ENCODE measurements at regions not wholly inside any gene's neighbourhood (a gene's known extent, or its start where the extent isn't known, plus 50 kb on each side); places are given as distances from the start of the nearest gene placed in this dataset.

DNA sequence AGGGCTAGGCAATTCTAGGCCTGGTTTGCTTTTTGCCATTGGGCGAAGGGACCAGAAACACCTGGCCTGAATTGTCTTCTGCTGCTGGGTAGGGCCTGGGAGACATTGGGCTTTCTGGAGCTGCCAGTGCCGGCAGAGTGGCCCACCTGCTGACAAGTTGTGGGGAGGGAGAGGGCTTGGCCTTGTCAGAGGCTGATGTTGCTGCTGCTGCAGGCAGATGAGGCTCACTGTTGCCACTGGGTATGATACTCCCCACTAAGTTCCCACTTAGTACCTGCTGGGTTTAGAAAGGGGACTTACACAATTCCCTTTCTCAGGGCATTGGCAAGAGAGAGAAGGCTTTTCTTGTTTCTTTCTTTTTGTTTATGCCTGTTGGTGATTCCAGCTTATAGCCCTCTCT lies 289.6 kb upstream of the NPVF start:
- Histone ChIP-seq H3K27me3 (ENCODE audit: low read depth) (peaks cover 7% of the 10 kb centered on the region), H3K36me3 (no peaks in the 10 kb centered on the region), H3K27ac (replicated peaks) (no peak overlapping the region), H3K9me3 (replicated peaks) (no peaks in the 10 kb centered on the region), H3K4me3 (no peak overlapping the region), H3K4me1 (no peaks in the 10 kb centered on the region)
- TF ChIP-seq, protein P1, sequence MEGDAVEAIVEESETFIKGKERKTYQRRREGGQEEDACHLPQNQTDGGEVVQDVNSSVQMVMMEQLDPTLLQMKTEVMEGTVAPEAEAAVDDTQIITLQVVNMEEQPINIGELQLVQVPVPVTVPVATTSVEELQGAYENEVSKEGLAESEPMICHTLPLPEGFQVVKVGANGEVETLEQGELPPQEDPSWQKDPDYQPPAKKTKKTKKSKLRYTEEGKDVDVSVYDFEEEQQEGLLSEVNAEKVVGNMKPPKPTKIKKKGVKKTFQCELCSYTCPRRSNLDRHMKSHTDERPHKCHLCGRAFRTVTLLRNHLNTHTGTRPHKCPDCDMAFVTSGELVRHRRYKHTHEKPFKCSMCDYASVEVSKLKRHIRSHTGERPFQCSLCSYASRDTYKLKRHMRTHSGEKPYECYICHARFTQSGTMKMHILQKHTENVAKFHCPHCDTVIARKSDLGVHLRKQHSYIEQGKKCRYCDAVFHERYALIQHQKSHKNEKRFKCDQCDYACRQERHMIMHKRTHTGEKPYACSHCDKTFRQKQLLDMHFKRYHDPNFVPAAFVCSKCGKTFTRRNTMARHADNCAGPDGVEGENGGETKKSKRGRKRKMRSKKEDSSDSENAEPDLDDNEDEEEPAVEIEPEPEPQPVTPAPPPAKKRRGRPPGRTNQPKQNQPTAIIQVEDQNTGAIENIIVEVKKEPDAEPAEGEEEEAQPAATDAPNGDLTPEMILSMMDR (IDR thresholded peaks at IDR 0.05; ENCODE audit: borderline replicate concordance) = no peak
- DNase-seq = no peak
- intact Hi-C loops (cut with micrococcal nuclease) = no loop called here

DNA sequence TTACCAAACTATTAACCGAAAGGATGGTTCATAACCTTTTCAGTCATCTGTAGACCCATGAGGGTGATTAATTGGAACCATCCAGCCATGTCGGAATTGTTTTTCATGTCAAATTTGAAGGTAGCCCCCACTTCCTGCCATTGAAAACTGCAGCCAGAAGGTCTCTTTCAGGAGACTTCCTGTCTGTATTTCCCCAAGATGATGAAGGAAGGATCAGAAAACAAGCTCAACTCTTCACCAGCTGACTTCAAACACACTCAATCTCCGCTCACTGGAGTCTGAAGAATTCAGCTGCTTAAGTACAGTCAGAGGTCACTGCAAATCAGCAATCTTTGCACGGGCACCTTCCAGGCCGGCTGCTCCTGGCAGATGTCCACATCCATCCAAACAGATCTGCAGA lies 291.7 kb upstream of the NPVF start:
- H3K27me3 ChIP-seq (ENCODE audit: low read depth) = peaks cover 12% of the 10 kb centered on the region
- intact Hi-C loops (cut with micrococcal nuclease) = no loop called here
- no peaks in the 10 kb centered on the region for H3K36me3 ChIP-seq
- no peaks in the 10 kb centered on the region for H3K9me3 ChIP-seq (replicated peaks)
- no peaks in the 10 kb centered on the region for H3K4me1 ChIP-seq
- DNase-seq = no peak
- no peak overlapping the region for H3K4me3 ChIP-seq
- TF ChIP-seq, protein P1 (IDR thresholded peaks at IDR 0.05; ENCODE audit: borderline replicate concordance) = no peak
- H3K27ac ChIP-seq (replicated peaks) = no peak overlapping the region

DNA sequence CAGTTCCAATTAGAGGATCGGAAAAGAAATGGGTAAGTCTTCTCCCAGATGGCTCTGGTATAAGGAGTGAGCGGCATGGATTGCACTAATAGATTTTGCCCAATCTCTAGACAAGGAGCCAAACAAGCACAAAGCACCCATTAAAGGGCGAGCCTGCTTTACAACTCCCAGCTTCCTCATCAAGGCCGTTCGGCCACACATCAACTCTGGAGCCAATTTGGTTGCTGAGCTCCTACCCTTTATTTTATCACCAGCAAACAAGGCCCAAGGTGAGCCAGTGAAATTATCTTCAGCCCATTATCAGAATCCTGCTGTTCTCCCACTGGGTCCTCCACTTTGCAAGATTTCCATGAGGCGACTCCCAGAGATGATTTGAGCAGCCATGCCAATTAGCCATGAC lies 292.2 kb upstream of the NPVF start:
- Histone ChIP-seq H3K27ac (replicated peaks) (no peak overlapping the region), H3K4me1 (no peaks in the 10 kb centered on the region), H3K9me3 (replicated peaks) (no peaks in the 10 kb centered on the region), H3K27me3 (ENCODE audit: low read depth) (peaks cover 15% of the 10 kb centered on the region), H3K4me3 (no peak overlapping the region), H3K36me3 (no peaks in the 10 kb centered on the region)
- TF ChIP-seq, protein P1 (IDR thresholded peaks at IDR 0.05; ENCODE audit: borderline replicate concordance) = no peak
- DNase-seq = no peak
- intact Hi-C loops (cut with micrococcal nuclease) = no loop called here

DNA sequence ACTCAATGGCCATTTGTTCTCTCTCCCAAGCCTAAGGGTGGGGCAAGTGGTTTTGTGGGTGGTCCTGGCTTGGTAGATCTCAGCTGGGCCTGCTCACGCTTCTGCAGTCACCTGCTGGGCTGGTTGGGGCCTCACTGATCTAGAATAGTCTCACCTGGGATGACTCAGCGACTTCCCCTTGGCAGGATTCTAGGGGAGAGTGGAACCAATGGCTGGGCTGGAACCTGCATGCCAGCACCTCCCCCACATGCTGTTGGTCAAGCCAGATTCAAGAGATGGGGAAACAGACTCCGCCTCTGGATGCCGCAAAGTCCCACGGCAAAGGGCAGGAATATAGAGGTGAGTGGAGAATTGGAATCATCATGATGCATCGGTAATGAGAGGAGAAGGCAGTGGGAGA lies 292.9 kb upstream of the NPVF start:
- TF ChIP-seq, protein P1 (IDR thresholded peaks at IDR 0.05; ENCODE audit: borderline replicate concordance) = no peak
- intact Hi-C loops (cut with micrococcal nuclease) = no loop called here
- Histone ChIP-seq H3K36me3 (no peaks in the 10 kb centered on the region), H3K27me3 (ENCODE audit: low read depth) (peaks cover 18% of the 10 kb centered on the region), H3K4me3 (no peak overlapping the region), H3K27ac (replicated peaks) (no peak overlapping the region), H3K9me3 (replicated peaks) (no peaks in the 10 kb centered on the region), H3K4me1 (no peaks in the 10 kb centered on the region)
- DNase-seq = no peak

DNA sequence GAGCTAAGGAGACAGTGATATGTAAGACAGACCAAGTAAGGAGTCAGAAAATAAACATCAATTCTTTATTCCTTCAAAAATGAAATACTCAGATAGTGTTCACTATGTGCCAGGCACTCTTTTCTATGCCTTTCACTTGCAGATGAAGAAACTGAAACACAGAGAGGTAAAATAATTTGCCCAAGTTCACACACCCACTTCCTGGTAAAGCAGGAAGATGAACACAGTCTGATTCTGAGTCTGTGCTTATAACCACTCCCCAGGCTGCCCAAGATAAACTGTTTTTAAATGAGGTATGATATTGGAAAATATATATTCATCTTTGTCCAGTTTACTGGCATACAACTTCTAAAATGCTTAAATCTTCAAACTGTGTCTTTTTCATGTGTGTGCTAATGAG lies 294.4 kb upstream of the NPVF start:
- Histone ChIP-seq H3K9me3 (replicated peaks) (no peaks in the 10 kb centered on the region), H3K27me3 (ENCODE audit: low read depth) (peaks cover 18% of the 10 kb centered on the region), H3K4me1 (no peaks in the 10 kb centered on the region), H3K27ac (replicated peaks) (no peak overlapping the region), H3K36me3 (no peaks in the 10 kb centered on the region), H3K4me3 (no peak overlapping the region)
- intact Hi-C loops (cut with micrococcal nuclease) = no loop called here
- TF ChIP-seq, protein P1 (IDR thresholded peaks at IDR 0.05; ENCODE audit: borderline replicate concordance) = no peak
- DNase-seq = no peak

DNA sequence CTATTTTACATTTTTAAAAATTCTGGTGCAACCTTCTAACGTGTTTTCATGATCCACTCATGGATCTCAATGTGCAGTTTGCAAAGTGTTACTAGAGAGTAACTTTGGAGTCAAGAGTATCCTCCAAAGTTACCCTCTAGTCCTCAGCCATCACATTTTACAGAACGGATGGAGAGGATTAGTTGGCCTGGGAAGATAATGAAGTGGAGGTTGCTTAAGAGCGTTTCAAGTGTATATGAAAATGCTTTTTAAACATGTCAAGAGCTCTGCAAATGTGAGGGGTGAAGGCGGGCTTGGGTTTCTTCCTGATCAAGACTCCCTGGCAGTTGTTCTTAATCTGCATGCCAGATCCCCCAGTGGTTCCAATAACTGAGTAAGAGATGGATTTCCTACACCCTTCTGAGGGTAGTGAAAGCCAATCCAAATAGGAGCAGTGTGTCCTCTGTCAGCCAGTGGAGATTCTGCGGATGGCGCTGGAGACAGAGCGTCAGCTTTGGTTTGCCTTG lies 299.4 kb upstream of the NPVF start:
- no peak overlapping the region for H3K4me3 ChIP-seq
- H3K27me3 ChIP-seq (ENCODE audit: low read depth) = peaks cover 21% of the 10 kb centered on the region
- DNase-seq = no peak
- TF ChIP-seq, protein P1 (IDR thresholded peaks at IDR 0.05; ENCODE audit: borderline replicate concordance) = no peak
- no peaks in the 10 kb centered on the region for H3K9me3 ChIP-seq (replicated peaks)
- H3K36me3 ChIP-seq = no peaks in the 10 kb centered on the region
- no peaks in the 10 kb centered on the region for H3K4me1 ChIP-seq
- intact Hi-C loops (cut with micrococcal nuclease) = no loop called here
- H3K27ac ChIP-seq (replicated peaks) = no peak overlapping the region

Measured in left ventricle myocardium inferior (tissue), 1 donor.